Hepatocyte (in vitro differentiated cells): ENCODE measurements at regions not wholly inside any gene's neighbourhood (a gene's known extent, or its start where the extent isn't known, plus 50 kb on each side); places are given as distances from the start of the nearest gene placed in this dataset.

ENCODE experiments used
- CTCF ChIP-seq: fragments of 200-600 bp; sonication (generic); IDR thresholded peaks from 2 replicates; pipeline ENCODE4 v1.5.1; 2016; ENCODE audit warnings: antibody characterized with exemption, mild to moderate bottlenecking; ENCODE audit not compliant: poor library complexity
- EZH2phosphoT487 ChIP-seq: fragments of 200-600 bp; sonication (generic); IDR thresholded peaks from one replicate; pipeline ENCODE4 v1.6.1; 2018; ENCODE audit warnings: antibody characterized with exemption, mild to moderate bottlenecking, low read depth, moderate library complexity; ENCODE audit not compliant: unreplicated experiment, severe bottlenecking

GRCh38 chr12:20189767-20190166 lies 178.6 kb upstream of the PDE3A start:
- no peak for TF ChIP-seq CTCF
- no peak for TF ChIP-seq EZH2phosphoT487
